ENCODE measurements at regions not wholly inside any gene's neighbourhood (a gene's known extent, or its start where the extent isn't known, plus 50 kb on each side); places are given as distances from the start of the nearest gene placed in this dataset.

DNA sequence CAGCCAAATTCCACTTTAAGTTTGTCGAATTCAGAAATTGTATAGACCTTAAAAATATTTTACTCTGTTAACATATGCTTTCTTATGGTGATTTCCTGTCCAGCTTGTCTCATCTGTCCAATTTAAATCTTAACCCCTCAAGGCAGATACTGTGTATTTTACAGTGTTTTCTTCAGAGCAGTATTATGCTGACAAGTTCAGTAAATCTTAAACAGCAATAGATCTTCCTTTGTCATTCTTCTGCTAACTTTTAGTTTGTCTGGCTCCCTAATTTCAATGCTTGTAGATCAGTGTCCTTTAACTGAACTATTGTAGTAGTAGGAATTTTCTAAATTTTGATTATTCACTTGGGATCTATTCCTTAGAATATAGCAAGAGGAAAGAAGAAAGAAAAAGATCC, 52.8 kb upstream of the MEIS1 start:
- no peak overlapping the region for H3K27ac Mint-ChIP-seq
- no peak for DNase-seq (ENCODE audit: low spot score)
- H3K4me3 Mint-ChIP-seq, result no peak overlapping the region
- H3K36me3 Mint-ChIP-seq (ENCODE audit: low read depth), result no peaks in the 10 kb centered on the region
- no peaks in the 10 kb centered on the region for H3K4me1 Mint-ChIP-seq (ENCODE audit: low read depth)
- H3K9me3 Mint-ChIP-seq, result no peaks in the 10 kb centered on the region
- no peaks in the 10 kb centered on the region for H3K27me3 Mint-ChIP-seq (ENCODE audit: low read depth)

DNA sequence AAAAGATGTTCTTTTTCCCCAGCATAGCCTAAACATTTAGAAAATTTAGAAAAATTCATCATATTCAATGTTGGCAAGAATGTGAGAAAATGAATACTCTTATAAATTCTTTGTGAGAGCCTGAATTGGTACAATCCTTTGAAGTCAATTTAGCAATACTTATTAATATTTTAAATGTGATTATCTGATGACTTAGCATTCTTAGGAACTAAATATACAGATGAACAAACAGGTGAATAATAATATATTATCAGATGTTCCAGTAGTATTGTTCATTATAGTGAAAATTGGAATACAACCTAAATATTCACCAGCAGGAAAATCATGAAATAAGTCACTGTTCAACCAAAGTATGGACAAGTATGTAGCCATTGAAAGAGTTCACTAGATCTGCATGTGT, 55.5 kb upstream of the MEIS1 start:
- H3K4me1 Mint-ChIP-seq (ENCODE audit: low read depth), result no peaks in the 10 kb centered on the region
- H3K27ac Mint-ChIP-seq, result no peak overlapping the region
- no peak for DNase-seq (ENCODE audit: low spot score)
- H3K9me3 Mint-ChIP-seq, result no peaks in the 10 kb centered on the region
- H3K27me3 Mint-ChIP-seq (ENCODE audit: low read depth), result no peaks in the 10 kb centered on the region
- H3K4me3 Mint-ChIP-seq, result no peak overlapping the region
- H3K36me3 Mint-ChIP-seq (ENCODE audit: low read depth), result no peaks in the 10 kb centered on the region

DNA sequence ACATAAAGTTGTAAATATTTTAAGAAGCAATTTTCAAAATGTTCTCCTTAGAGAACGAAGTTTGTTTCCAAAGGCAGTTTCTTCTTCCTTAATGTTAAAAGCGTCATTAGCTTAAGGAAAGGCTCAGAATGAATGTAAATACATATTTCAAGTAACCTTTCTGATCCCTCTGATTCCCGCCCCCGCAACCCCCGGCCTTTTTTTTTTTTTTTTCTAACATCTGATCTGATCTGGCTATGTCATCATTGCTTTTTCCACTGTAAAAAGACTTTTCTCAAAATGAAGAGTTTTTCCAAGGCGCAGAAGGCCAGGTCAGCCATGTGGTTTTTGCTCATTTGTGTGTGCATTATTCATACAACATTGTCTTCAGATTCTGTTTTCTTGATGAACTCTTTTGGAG, 57.1 kb upstream of the MEIS1 start:
- Mint-ChIP-seq H3K4me1 (ENCODE audit: low read depth) (no peaks in the 10 kb centered on the region), H3K4me3 (no peak overlapping the region), H3K27me3 (ENCODE audit: low read depth) (no peaks in the 10 kb centered on the region), H3K36me3 (ENCODE audit: low read depth) (no peaks in the 10 kb centered on the region), H3K9me3 (no peaks in the 10 kb centered on the region), H3K27ac (no peak overlapping the region)
- DNase-seq (ENCODE audit: low spot score), result no peak

DNA sequence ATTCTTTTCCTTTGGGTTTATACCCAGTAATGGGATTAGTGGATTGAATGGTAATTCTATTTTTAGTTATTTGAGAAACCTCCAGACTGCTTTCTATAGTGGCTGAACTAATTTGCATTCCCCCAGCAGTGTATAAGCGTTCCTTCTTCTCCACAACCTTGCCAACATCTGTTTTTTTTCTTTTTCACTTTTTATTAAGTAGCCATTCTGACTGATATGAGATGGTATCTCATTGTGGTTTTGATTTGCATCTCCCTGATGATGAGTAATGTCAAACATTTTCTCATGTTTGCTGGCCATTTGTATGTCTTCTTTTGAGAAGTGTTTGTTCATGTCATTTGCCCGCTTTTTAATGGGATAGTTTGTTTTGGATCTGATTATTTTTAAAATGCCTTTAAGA, 64.1 kb upstream of the MEIS1 start:
- Mint-ChIP-seq H3K4me3 (no peak overlapping the region), H3K9me3 (no peaks in the 10 kb centered on the region), H3K4me1 (ENCODE audit: low read depth) (no peaks in the 10 kb centered on the region), H3K36me3 (ENCODE audit: low read depth) (no peaks in the 10 kb centered on the region), H3K27me3 (ENCODE audit: low read depth) (no peaks in the 10 kb centered on the region), H3K27ac (no peak overlapping the region)
- no peak for DNase-seq (ENCODE audit: low spot score)

DNA sequence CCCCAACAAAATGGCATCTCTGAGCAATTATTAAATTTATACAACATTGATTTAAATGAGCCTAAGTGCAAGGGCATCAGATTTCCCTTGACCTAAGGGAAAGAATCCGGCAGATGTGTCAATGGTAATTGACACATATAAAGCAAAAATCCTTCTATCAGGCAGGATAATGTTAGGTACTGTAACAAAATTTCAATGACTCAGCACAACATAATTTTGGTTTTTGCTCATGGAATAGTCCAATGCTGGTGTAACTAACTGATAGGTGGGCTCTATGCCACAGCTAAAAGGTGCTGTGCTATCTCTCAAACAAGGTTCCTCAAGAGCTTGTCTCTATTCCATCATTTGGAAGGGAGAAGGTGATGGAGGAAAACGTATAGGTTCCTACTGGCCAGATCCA, 68.3 kb upstream of the MEIS1 start:
- no peak overlapping the region for H3K4me3 Mint-ChIP-seq
- H3K4me1 Mint-ChIP-seq (ENCODE audit: low read depth), result no peaks in the 10 kb centered on the region
- no peak for DNase-seq (ENCODE audit: low spot score)
- no peaks in the 10 kb centered on the region for H3K27me3 Mint-ChIP-seq (ENCODE audit: low read depth)
- H3K27ac Mint-ChIP-seq, result no peak overlapping the region
- no peaks in the 10 kb centered on the region for H3K9me3 Mint-ChIP-seq
- no peaks in the 10 kb centered on the region for H3K36me3 Mint-ChIP-seq (ENCODE audit: low read depth)

DNA sequence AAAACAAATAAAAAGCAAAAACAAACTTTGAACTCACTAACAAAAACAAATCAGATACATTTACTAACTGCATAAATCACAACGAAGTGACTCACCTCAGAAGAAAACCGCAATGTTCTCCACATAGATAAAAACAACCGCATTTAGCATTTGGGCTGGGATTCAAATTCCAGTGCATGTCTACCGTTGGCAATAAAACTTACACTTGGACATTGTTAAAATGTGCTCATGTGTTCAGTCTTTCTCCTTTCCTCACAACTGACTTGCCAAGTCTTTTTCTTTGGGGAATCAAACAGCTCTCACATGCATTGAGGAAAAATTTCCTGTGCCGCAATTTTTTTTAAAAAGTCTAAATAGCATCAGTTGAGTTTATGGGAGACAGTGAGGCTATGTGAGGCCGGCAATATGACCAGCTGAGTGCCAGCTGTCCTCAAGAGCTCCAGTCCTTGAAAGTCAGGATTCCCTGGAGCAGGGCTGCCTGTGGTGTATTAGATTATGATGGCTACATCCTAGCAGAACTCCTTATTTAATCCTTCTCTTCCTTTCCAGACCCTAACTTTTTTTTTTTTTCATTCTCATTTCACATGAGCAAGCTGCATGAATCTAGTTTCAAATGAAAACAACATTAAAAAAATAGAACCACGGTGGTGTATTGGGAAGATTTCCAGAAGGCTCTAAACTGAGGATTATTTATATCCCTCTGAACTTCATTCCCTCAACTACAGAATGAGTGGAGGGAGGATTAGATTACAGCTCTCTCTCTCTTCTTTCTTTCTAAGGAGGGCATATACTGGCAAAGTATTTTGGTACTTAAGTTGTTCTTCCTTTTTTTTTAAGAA, 70.2 kb upstream of the MEIS1 start:
- no peaks in the 10 kb centered on the region for H3K4me1 Mint-ChIP-seq (ENCODE audit: low read depth)
- H3K27ac Mint-ChIP-seq, result no peak overlapping the region
- no peaks in the 10 kb centered on the region for H3K36me3 Mint-ChIP-seq (ENCODE audit: low read depth)
- no peak overlapping the region for H3K4me3 Mint-ChIP-seq
- H3K9me3 Mint-ChIP-seq, result no peaks in the 10 kb centered on the region
- no peak for DNase-seq (ENCODE audit: low spot score)
- no peaks in the 10 kb centered on the region for H3K27me3 Mint-ChIP-seq (ENCODE audit: low read depth)

DNA sequence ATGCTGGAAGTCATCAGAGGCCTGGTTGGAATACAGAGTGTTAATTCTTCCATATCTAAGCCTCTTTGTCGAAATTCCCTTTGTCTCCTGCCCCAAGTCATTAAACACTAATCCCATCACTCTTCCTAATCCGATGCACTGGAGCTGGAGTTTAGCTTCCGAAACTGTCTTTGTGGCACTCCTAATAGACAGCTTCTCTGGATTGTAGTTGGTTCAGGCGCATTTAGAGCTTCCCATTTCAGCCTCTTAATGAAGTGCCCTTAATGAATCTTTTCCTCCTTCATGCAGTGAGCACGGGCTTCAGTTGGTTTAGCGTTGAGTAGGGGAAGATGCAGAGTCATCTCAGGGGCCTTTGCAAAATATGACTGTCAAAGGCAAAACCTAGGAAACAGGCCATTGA, 72.2 kb upstream of the MEIS1 start:
- no peak for DNase-seq (ENCODE audit: low spot score)
- H3K27me3 Mint-ChIP-seq (ENCODE audit: low read depth), result no peaks in the 10 kb centered on the region
- no peaks in the 10 kb centered on the region for H3K9me3 Mint-ChIP-seq
- H3K4me1 Mint-ChIP-seq (ENCODE audit: low read depth), result no peaks in the 10 kb centered on the region
- H3K36me3 Mint-ChIP-seq (ENCODE audit: low read depth), result no peaks in the 10 kb centered on the region
- H3K4me3 Mint-ChIP-seq, result no peak overlapping the region
- no peak overlapping the region for H3K27ac Mint-ChIP-seq

DNA sequence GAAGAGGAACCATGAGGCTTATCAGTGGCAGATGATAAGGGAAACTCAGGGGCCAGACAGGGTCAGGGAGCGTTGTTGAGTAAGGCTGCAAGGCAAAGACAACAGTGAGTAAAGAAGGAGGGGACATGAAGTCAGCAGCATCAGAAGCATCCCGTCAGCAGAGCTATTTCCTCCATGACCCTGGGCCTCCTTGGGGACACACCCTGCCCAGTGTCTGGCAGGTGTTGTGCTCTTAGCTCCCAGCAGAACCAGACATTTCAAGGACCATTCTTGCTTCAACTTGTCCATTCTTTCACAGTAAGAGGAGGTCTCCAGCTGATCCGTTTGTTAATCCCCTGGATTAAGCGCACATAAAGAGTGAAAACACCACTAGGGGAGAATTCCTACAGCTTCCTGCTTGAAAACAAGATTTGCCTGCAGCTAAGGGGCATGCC, 88.7 kb upstream of the MEIS1 start:
- peaks cover 15% of the 10 kb centered on the region for H3K9me3 Mint-ChIP-seq
- no peaks in the 10 kb centered on the region for H3K4me1 Mint-ChIP-seq (ENCODE audit: low read depth)
- H3K4me3 Mint-ChIP-seq, result no peak overlapping the region
- DNase-seq (ENCODE audit: low spot score), result no peak
- no peaks in the 10 kb centered on the region for H3K36me3 Mint-ChIP-seq (ENCODE audit: low read depth)
- H3K27me3 Mint-ChIP-seq (ENCODE audit: low read depth), result no peaks in the 10 kb centered on the region
- no peak overlapping the region for H3K27ac Mint-ChIP-seq

DNA sequence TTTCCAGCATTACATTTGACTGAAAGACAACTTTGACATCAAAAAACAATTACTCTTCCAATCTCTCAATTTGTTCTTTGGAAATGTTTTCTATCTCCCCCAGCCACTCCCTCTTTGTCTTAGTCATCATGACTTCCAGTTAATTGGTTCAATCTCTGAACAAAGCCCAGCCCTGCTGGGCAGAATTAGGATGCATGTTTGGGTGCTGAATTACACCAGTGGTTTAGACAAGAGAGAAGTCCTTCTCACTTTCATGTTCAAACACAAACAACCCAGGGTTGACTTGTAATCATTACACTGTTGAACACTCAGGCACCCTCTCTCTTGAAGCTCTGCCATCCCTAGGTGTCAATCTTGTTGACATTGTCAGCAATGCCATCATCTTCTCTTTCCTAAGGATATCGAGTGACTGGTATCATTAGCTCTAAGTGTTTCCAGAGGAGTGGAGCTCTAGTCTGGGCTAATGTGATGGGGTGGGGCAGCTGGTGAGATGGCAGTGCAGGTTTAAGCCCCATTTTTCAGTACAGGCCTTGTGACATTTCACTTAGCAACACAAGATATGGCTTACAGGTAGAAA, 90.8 kb upstream of the MEIS1 start:
- H3K36me3 Mint-ChIP-seq (ENCODE audit: low read depth), result no peaks in the 10 kb centered on the region
- H3K9me3 Mint-ChIP-seq, result peaks cover 15% of the 10 kb centered on the region
- no peak overlapping the region for H3K4me3 Mint-ChIP-seq
- H3K27ac Mint-ChIP-seq, result no peak overlapping the region
- H3K27me3 Mint-ChIP-seq (ENCODE audit: low read depth), result no peaks in the 10 kb centered on the region
- no peak for DNase-seq (ENCODE audit: low spot score)
- no peaks in the 10 kb centered on the region for H3K4me1 Mint-ChIP-seq (ENCODE audit: low read depth)

DNA sequence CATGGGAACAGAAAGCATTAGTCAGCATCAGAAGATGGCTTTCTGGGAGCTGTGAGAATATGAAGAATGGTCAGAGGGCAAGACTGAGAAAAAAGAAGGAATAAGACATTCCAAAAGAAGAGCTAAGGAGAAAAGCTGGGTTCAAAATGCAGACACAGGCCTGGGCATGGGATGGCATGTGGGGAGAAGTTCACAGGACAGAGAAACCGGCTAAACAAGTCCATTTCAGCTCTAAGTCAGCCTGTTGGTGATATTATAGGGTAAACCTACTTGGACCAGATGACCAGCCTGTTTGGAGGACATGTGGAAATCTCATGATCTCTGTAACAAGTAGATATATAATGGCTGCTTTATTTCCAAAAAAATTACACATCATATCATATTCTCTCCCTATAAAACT, 91.7 kb upstream of the MEIS1 start:
- Mint-ChIP-seq H3K4me3 (no peak overlapping the region), H3K36me3 (ENCODE audit: low read depth) (no peaks in the 10 kb centered on the region), H3K9me3 (peaks cover 15% of the 10 kb centered on the region), H3K27me3 (ENCODE audit: low read depth) (no peaks in the 10 kb centered on the region), H3K27ac (no peak overlapping the region), H3K4me1 (ENCODE audit: low read depth) (no peaks in the 10 kb centered on the region)
- DNase-seq (ENCODE audit: low spot score), result no peak

DNA sequence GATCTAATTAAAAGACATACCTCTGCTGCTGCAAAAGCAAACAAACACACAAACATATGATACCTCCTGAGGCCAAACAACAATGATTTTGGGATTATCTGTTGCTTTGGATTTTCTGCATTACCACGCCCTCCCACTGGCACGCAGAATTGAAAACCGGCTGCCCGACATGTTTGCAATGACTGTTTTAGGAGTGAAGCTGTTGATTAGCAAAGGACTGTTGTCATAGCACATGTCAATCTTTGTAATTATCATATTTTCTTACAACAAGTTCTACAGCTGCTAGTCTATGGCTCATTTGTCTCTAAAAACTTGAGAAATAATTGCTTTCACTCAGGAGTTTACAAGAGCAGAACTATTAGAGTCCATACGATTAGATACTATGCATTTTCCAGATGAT, 94.4 kb upstream of the MEIS1 start:
- H3K9me3 Mint-ChIP-seq, result peaks cover 8% of the 10 kb centered on the region
- no peaks in the 10 kb centered on the region for H3K27me3 Mint-ChIP-seq (ENCODE audit: low read depth)
- H3K27ac Mint-ChIP-seq, result no peak overlapping the region

DNA sequence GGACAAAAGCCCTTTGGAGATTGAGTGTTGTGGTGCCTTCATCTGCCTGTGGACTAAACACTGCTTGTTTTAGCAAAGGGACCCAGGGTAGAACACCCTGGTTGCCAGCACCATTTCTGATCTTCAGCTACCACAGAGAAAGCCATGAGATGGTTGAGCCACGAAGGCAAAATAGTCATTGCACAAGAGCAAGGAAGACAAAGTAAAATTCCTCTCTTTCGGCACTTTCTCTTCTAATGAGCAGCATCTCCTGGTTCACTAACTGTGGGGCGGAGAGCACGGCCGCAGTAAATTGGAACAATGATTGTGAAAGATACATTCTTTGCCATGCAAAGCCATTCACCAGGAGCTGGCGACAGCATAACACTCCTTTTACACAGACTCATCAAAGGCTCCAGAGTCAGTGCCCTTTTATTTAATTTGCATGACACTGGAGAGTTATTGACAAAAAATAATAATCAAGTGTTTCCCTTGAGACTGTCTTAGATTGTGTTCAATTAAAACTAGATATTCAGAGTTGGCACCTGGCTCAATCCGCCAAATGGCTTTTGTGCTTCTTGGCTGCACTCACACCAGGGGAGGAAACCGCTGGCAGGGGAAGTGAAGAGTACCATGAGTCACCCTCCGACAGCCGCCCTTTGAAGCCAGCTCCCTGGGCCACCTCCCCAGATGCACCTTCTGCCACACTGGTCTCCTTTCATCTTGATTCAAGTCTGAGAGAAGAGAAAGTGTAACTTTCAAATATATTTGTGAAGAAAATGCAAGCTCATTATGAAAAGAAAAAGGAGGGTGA, 100.5 kb upstream of the MEIS1 start:
- H3K27ac Mint-ChIP-seq, result no peak overlapping the region

More for the DNA sequence above, 94.4 kb upstream of the MEIS1 start:
- H3K36me3 Mint-ChIP-seq (ENCODE audit: low read depth), result no peaks in the 10 kb centered on the region
- no peaks in the 10 kb centered on the region for H3K4me1 Mint-ChIP-seq (ENCODE audit: low read depth)
- DNase-seq (ENCODE audit: low spot score), result no peak
- no peak overlapping the region for H3K4me3 Mint-ChIP-seq

DNA sequence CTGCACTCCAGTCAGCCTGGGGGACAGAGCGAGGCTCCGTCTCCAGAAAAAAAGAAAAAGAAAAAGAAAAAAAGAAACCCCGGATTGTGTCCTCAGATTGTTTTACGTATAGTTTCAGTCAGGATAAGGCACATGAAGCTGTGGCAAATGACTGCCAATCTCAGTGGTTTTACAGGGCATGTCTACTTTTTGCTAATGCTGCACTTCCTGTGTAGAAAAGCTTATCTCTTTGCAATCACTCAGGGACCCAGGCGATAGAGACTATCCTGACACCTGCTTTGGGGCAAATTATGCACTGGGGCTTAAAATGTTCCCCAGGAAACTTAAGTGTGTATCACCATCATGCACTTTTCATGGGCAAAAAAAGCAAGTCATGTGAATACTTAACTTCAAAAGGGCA, 103.7 kb upstream of the MEIS1 start:
- Mint-ChIP-seq H3K27ac (no peak overlapping the region), H3K9me3 (no peaks in the 10 kb centered on the region), H3K36me3 (ENCODE audit: low read depth) (no peaks in the 10 kb centered on the region), H3K4me3 (no peak overlapping the region), H3K27me3 (ENCODE audit: low read depth) (no peaks in the 10 kb centered on the region), H3K4me1 (ENCODE audit: low read depth) (no peaks in the 10 kb centered on the region)
- no peak for DNase-seq (ENCODE audit: low spot score)

More for the DNA sequence above, 100.5 kb upstream of the MEIS1 start:
- H3K4me3 Mint-ChIP-seq, result no peak overlapping the region
- H3K36me3 Mint-ChIP-seq (ENCODE audit: low read depth), result no peaks in the 10 kb centered on the region
- H3K9me3 Mint-ChIP-seq, result no peaks in the 10 kb centered on the region
- no peaks in the 10 kb centered on the region for H3K4me1 Mint-ChIP-seq (ENCODE audit: low read depth)
- H3K27me3 Mint-ChIP-seq (ENCODE audit: low read depth), result no peaks in the 10 kb centered on the region
- DNase-seq (ENCODE audit: low spot score), result no peak

DNA sequence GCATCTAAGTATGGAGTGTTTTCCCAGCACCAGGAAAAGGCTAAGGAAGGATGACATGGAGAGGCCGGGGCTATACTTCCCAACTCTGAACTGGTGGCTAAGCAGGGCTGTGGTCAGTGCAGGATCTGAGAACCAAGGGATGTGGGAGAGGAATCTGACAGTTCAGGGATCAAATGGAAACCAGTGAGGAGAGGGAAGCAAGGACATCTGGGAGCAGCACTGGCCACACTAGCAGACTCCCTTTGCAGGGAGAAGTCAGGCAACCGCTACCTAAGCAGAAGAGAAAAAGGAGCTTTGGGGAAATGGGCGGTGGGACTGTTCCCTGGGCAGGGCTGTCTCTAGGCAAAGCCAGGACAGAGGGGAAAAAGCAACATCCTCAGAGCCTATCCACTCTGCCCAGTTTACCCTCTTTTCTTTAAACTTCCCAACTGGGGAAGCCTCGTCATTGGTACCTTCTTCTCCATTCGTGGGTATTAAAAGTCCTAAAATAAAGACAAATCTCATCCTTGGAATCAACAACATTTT, 105.8 kb upstream of the MEIS1 start:
- Mint-ChIP-seq H3K4me1 (ENCODE audit: low read depth) (no peaks in the 10 kb centered on the region), H3K36me3 (ENCODE audit: low read depth) (no peaks in the 10 kb centered on the region), H3K4me3 (no peak overlapping the region), H3K27me3 (ENCODE audit: low read depth) (no peaks in the 10 kb centered on the region), H3K27ac (no peak overlapping the region), H3K9me3 (no peaks in the 10 kb centered on the region)
- no peak for DNase-seq (ENCODE audit: low spot score)

Measured in T-helper 2 cell treated with Interferon-gamma antibody and Interleukin-4, amounts not matched to agents 5 μg/mL and 100 μg/mL, for 36 hours (primary cell).